ENCODE measurements at regions not wholly inside any gene's neighbourhood (a gene's known extent, or its start where the extent isn't known, plus 50 kb on each side); places are given as distances from the start of the nearest gene placed in this dataset.

DNA sequence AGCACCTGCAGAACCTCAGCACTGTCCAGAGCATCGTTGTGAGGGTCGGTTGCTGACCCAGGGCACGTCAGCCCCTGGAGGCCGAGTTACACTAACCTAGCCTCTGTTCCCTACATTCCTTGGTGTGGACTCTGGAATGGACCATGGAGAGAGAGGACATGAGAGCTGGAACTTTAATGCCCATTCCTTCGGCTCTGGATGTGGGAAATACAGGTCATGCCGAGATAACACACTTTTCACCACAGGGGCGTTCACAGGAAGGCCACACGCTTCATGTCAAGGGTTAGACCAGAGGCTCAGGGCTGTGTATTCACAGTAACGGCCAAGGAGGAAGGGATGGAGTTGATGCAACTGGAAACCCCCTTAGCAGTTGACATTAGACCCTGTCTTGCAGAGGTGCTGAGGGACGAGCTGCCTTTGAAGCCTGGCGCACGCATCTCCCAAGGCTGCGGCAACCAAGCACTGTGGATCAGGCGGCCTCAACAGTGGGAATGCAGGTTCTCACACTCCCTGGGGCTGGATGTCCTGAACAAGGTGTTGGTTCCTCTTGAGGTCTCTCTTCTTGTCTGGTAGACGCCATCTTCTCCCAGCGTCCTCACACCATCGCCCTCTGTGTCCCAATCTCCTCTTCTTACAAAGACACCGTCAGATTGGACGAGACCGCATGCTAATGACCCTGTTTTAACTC lies 245.2 kb downstream of the KLF6 start:
- DNase-seq (ENCODE audit: low spot score), result no peak

DNA sequence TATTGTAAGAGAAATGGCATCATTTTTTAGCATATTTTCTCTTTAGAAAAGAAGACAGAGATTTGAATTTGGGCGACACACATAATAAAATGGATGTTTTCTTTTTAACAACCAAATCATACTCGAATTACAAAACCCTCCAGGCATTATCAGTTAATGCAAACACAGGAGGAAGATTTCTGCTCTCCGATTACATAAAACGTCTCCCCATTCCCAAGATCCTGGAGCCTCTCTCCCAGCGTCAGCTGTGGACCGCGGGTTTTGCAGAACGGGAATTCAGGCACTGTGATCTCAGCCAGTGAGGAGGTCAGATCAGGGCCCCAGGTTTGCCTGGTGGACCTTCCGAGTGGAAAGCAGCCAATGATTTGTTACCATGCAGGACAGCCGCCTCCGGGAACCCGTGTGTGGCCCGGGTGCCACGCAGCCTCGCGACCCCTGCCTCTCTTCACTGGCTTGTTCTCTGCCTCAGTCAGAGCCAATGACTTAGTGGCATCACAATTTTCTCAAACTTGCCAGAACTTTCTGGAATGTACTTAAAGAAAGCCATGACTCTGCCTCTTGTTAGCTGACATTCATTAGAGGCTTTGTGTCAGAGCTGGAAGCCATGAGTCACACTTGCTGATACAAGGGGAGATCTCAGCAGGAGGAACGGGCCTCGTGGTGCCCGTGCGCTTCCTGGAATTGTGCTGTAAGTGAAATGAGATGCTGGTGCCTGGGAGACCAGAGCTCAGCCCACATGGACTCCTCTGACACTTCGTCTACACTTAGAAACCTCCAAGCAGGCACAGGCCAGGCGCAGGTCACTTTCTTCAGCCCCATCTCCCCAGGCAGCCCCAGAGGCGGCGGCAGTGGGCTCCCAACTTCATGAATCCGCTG lies 246.1 kb downstream of the KLF6 start:
- no peak for DNase-seq (ENCODE audit: low spot score)

DNA sequence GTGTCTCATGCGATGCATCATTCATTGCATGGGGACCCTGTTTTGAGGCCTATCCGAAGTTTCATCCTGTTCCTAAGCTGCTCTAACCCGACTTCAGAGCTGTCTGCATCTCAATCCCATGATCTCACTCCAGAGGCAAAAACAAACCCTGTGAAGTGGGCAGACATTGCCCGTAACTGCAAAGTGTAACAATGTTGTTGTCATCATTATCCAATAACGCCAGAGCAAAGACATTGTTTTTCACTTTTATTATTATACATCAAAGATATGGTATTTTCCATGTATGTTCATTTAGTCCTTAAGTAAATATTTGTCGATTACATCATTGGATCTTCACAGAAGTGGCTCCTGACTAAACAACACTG lies 246.7 kb downstream of the KLF6 start:
- no peak for DNase-seq (ENCODE audit: low spot score)

DNA sequence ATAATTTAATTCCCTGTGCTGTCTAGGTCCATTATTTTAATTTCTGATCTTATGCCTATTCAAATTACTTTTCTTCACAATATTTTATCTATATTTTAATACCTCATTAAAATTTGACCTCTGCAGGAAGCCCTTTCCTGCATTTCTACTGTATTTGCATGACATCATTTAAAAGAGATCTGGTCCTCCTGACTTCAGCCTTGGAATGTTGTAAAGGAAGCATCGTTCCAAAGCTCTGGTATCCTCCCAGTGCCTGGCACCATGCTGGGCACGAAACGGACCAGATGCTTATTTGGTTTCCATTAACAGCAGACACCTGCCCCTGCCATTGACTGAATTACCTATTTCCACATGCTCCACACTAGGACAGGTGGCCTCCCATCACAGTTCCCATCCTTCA lies 247.5 kb downstream of the KLF6 start:
- DNase-seq (ENCODE audit: low spot score), result no peak

DNA sequence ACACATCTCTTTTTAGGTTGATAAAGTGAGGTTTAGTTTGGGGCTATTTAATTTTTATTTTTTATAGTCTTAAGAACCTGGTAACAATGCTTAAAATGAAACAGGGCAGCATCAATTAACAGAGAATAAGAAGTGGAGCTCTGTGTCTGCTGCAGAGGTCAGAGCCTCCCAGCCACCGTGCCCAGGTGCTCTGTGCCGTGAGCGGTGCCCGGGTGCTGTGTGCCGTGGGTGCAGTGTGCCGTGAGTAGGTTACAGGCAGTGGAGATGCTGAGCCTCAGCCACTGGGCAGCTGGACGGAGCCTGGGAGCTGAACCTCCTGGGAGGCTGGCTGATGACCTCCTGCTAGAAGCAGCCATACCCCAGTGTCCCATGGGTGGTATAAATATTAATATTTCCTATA lies 250.0 kb downstream of the KLF6 start:
- DNase-seq (ENCODE audit: low spot score), result no peak

DNA sequence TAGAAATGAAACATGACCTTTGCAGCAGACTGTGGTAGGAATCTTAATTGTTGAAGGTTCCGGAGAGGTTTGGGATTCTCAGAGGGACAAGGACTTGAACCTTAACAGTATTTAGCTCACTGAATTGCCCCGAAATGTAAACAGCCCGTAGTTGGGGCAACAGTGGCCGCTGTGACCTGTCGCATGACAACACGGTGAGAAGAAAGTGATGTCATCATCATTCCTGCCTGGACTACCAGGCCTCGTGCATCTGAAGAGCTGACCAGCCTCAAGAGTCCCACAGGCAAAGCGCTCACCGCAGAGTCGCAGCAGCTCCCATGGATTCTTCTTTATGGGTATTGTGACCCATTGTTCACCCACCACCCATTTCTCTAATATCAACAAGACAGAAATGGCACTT lies 250.6 kb downstream of the KLF6 start:
- no peak for DNase-seq (ENCODE audit: low spot score)

DNA sequence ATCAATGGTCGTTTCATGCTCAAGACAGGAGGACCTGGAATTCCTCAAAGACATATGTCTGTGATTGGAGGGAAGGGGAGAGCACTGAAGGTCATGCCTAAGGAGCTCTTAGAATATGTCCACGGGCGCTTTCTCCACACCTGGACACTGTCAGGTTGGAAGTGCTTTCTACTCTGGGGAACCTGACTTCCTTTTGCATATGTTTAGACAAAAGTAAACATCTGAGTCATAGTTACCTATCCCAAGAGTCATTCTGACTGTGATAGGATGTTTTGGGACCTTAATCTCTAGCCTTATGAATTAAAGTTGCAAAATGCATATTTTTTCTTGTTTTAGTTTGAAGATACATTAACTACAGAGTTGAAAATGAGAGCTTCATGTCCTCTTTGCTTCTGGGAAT lies 251.7 kb downstream of the KLF6 start:
- DNase-seq (ENCODE audit: low spot score), result no peak

DNA sequence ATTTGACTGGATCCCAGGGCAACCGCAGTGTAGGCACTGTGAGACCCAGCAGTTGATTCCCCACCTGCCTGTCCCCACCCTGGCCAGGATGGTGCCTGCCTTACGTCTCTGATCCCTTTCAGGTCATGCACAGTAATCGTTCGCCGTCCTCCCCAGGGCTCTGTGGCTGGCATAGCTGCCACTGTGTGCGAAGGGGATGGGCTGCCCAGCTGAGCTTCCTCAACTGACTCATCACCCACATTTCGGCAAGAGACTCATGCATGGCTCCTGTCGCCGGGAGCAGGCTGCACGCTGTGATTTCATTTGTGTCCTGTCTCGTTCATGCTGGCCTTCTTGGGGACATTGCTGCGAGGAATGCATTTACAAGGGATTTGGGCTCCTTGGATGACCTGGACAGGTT lies 252.4 kb downstream of the KLF6 start:
- no peak for DNase-seq (ENCODE audit: low spot score)

DNA sequence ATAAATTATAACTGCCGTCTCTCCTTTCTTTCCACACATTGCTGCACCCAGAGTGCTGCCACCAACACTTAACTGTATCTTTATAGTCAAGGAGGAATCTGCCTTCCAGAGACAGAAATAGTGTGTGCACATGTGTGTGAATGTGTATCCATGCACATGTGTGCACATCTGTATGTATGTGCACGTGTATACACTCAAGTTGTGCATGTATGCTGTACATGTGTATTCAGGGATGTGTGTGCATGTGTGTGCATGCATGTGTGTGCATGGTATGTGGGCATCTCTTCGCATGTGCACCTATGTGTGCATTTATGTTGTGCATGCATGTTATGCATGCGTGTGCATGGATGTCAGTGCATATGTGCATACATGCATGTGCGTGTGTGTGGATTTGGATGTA lies 253.3 kb downstream of the KLF6 start:
- DNase-seq (ENCODE audit: low spot score), result no peak

DNA sequence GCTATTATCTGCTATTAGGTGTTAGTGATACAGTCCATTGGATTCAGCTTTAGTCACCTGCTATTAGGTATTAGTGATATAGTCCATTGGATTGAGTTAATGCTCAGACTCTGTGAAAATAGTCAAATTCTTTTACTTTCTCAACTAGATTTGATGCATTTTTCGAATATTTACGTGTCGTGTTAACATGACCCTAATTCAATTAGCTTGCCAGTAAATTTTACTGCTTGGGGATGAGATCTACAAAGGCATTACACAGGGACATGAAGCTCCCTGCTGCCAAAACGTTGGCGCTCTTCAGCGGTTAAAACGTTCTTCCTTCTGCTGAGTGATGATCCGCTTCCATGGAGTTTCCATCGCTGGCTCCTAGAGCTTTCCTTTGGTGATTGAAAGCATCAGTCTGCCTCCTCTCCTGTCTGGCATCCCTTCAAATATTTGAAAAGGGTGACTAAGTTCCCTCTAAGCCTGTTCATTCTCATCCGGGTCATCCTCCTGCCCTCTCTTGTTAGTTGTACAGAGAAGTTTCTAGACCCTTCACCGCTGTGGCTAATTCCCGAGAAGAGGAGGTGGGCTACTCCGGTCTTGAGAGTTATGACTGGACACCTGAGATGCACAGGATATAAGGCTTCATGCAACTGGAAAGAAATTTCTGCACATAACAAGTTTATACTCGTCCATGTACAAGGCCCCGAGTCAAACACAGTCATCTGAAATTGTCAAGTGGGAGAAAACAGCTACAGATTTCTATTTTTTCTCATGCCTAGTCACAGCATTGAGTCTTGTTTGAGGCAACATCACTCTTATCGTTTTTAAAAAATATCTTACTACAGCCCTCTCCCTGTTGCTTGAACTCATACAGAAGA lies 254.0 kb downstream of the KLF6 start:
- no peak for DNase-seq (ENCODE audit: low spot score)

DNA sequence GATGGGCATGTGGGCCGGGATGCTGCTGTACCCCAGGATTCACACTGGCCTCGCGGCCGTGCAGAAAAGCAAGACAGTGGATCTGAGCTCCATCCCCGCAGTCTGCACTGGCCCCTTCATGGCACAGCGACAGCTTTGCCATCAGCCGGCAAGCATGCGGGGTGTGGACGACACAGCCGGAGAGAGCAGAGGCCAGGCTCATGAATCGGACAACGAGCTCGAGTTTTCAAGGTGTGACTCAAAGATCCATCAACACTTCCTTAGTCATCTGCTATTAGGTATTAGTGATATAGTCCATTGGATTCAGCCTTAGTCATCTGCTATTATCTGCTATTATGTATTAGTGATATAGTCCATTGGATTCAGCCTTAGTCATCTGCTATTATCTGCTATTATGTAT lies 254.7 kb downstream of the KLF6 start:
- no peak for DNase-seq (ENCODE audit: low spot score)

DNA sequence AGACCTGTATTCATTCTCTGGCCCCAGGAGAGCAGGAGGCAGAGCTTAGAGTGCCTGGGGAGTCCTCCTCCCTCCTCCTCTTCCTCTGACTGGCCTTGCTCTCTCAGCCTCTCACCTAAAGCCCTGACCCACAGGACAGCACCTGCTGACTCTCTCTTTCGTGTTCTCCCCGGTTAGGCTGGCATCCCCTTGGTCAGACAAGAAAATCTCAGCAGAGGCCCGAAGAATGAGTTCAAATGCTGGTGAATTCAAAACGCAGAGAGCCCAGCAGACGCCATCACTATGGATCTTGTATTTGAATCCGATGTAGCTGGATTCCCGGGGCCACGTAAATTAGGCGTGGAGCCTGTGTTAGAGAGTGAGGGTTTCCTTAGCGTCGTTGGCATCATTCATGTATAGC lies 255.3 kb downstream of the KLF6 start:
- no peak for DNase-seq (ENCODE audit: low spot score)

DNA sequence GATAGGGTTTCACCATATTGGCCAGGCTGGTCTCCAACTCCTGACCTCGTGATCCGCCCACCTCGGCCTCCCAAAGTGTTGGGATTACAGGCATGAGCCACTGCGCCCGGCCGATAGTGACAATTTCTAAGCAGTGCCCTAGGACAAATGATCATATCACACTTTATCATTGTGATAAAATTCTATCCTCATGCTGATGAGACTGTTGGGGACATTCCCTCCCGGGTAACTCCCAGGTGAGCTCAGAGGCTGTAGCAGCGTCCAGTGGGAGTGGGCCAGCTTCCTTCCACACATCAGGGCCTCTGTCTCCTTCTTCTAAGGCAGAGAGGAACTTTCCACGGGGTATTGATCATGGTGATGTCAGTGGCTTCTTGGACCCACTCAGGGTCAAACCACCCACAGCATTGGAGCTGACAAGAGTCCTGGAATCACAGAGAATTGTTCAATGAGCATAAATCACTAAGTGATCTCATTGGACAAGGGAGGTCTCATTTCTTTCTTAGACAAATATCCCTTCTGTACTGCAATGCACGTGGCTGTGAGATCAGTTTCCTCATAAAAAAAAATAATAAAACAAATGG lies 256.1 kb downstream of the KLF6 start:
- DNase-seq (ENCODE audit: low spot score), result no peak

DNA sequence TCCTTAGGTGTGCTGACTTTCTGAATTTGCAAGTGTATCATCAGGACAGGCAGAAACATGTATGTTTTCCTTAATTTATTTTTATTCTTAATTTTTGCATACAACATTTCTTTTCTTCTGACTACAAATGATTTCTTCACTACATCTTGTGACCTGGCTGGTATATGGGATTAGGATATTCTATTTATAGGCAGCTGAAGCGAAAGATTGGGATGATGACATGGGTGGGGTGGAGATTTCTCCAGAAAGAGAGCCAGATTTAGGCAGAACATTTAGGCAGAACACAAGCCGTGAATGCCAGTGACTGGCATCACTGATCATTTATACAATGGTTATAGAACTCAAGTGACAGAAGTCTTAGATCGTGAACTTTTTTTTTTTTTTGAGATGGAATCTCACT lies 256.7 kb downstream of the KLF6 start:
- no peak for DNase-seq (ENCODE audit: low spot score)

DNA sequence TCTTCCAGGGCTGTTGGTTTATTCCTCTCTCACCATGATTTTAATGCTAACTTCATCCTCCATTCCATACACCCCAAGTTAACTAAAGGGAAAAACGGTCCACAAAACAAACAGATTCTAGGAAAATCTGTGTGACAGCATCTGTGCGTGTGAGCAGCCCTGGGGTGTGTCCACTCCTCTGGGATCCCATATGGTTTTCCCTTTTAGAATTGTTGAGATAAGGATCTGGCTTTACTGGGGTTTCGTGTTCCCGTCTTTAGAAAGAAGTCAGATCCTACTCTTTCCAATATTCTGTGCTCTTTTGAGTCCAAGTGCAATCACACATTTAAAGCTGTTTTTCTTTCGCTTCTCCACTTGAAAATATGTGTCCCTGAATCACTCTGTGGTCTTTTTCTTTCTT lies 257.1 kb downstream of the KLF6 start:
- DNase-seq (ENCODE audit: low spot score), result no peak

DNA sequence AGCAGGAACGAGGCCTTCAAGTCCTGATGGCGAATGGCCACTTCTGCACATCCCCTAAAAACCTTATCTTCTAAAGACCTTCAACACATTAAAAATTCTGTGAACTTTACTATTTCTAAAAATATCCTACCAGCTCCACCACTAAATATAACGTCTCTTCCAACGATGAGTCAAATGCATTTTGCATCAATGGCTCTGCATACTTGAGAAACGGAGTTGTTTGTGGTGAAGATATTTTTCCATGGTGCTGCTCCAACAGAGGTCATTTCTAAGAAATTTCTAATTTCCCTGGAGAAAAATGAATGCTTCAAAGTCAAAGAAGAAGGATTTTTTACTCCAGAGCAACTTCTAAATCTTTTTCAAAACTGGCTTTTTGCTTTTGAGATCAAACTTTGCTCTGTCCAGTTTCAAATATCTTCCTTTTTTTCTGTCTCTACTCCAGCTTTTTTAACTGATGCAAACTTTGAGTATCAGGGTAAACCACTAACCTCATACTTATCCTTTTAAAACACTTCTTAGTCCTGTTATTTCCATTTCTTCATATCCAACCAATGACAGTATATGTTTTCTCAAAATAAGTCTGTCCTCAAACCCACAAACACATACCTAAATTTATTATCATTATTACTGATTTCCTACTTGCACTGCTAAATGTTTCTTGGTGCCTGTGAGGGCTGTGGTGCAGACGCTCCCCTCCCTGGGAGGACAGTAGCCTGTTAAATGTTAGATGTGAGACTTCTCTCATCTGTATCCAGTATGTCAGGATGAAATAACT lies 258.1 kb downstream of the KLF6 start:
- DNase-seq (ENCODE audit: low spot score), result no peak

DNA sequence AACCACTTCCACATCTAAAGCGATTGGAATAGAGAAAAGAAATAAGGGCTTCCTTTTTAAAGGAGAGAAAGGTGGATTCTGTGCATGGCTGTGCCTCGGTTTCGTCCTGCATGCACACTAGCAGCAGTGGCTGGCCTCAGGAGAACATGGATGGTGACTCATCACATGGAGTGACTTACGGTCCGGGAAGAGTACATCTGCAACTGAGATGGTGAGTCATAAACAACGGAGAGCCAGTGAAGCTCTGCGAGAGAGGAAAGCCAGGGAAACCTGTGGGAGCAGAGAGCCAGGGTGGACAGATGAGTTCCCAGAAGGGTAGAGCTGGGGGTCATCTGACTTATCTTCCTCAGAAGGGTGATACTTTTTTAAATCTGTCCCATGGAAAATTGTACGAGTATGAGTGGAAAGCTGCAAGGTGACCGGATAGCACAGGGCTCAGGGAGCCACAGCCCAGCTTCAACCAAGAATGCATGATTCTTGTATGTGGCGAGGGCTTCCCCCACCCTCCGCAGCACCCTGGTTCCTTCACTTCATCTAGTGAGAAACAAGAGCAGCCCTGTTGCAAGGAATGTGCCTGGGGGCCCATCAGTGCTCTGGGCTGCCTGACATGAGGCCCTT lies 259.1 kb downstream of the KLF6 start:
- DNase-seq (ENCODE audit: low spot score), result no peak

DNA sequence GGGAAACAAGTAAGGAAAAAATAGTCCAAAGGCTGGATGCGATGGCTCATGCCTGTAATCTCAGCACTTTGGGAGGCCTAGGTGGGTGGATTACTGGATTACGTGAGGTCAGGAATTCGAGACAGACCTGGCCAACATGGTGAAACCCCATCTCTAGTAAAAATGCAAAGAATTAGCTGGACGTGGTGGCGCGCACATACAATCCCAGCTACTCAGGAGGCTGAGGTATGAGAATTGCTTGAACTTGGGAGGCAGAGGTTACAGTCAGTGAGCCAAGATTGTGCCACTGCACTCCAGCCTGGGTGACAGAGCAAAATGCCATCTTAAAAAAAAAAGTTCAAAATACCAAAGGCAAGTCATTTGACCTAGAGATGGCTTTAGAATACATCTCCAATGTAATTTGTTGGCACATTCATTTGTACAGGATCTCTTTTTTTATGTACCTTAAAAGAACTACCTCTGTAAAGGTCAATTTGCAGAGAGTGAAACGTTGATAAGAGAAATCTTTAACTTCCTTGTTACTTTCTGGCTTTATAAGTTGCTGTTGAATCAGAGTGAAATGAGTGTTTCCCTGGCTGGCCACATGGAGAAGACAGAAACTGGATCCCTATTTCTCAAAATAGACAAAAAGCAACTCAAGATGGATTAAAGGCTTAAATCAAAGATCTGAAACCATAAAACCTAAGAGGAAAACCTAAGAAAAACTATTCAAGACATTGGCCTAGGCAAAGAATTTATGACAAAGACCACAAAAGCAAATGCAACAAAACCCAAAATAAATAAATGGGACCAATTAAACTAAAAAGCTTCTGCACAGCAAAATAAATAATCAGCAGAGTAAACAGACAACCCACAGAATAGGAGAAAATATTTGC lies 260.7 kb downstream of the KLF6 start:
- no peak for DNase-seq (ENCODE audit: low spot score)

DNA sequence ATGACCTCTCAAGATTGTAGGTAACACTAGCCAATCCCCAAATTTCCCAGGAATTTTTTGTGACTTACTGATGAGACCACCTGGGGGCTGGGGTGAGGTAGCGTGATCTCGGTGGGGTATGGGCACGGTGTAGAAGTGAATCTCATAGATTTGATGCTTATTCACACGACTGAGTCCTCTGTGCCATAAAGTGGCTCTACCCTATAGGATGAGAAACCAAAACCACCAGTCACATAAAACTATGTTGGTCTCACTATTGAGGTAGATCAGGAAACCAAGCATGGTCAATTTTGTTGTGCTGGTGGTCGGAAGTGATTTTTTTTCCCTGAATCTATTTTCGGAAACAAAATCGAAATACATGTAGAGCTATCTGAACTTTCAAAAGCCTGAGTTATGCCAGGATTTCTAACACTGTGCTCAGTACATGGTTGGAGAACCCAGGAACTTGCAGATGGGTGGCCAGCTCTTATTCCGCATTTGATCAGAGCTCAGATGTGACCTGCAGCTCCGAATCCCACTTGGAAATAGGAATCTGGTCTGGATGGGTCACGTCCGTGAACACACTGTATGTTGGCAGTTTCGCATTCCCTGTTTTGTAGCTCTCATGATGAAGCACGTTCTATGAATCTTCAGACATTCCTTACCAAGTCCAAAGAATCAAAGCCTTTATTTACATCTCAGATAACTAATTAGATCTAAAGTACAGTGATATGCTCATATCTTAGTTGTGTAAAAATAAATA lies 261.5 kb downstream of the KLF6 start:
- DNase-seq (ENCODE audit: low spot score), result no peak

DNA sequence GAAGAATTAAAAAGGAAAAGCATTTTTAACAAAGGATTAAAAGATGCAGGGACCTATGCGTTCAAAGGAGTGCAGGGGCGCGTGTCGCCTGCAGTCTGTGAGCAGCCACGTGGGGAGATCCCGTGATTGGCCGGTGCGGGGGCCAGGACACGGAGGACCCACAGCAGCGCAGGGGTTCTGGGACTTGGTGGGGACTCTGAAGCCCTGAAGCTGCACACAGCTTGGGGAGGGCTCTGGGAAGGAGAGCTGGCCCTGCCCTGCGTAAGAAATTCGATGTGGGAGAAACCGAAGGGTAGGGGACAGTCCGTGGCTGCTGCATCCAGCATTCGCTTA lies 268.1 kb downstream of the KLF6 start:
- DNase-seq (ENCODE audit: low spot score), result no peak
